Stimulated activated CD4-positive, alpha-beta T cell treated with anti-CD3 and anti-CD28 coated beads, Interleukin-4, amount 100 ng/mL, for 24 hours (primary cell): ENCODE measurements at regions not wholly inside any gene's neighbourhood (a gene's known extent, or its start where the extent isn't known, plus 50 kb on each side); places are given as distances from the start of the nearest gene placed in this dataset.

ENCODE experiments used
- DNase-seq: peaks from one replicate; pipeline ENCODE4 v3.0.0-alpha.2; 2020

DNA sequence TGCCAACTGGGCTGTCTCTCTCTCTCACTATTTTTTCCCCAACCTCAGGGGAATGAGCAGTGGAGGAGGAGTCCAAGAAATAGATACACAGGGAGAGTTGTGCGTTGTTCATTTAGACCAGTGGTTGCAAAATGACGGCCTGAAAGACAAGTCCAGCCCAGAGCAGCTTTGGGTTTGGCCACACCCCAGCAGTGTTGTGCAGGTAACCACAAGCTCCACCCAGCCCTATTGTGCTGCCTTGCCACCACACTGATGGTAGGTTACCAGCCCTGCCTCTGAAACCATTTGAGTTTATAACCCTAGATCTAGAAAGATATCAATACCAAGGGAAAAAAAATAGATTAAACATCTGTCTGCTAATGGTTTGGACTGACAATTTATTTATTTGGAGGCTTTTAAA, 144.3 kb downstream of the CMPK2 start:
- DNase-seq = no peak

DNA sequence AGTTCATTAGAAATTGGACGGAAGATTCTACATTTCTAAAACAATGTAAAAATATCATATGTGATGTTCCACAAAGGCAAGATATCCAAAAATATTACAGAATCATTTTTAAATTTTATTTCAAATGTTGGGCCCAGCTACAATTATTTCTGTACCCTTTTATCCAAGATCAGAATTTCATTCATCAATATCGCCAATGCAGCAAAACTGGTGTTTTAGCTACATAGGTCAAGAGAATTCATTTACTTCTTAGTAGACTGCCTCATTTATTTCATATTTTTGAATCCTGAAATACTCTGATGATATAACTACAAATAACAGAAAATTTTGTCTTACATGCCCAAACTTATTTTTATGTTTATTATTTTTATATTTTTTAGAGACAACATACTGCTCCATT, 143.1 kb downstream of the CMPK2 start:
- no peak for DNase-seq

DNA sequence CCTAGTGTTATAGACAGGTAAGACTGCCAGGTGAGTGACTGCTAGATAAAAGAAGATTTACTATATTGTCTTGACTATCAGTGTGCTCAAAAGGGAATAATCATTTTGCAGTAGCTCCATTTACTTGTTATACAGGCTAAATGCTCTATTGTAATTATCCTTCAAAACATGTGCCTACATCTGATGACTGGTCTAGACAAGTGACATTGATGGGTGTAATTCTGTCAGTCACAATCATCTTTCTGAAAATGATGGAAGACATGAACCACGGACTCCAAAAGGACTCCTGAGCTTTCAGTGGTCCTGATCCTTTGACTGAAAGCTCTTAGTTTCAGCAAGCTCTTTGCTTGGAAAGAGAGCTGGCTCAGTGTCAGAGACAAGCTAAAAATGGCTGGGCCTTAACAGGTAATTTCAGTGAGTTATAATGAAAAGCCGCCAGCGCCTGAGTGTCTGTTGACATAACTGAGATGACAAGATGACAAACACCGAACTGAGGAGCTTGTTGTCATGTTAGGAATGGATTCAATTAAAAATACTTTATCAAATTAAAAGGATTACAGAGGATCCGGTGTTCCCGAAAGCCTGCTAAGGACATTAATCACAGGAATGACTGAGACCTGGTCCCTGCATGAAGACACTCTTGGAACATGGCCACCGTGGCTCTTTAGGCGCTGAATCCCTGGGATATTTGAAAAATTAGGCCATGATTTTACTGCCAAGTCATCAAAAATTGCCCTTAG, 141.7 kb downstream of the CMPK2 start:
- DNase-seq = no peak

DNA sequence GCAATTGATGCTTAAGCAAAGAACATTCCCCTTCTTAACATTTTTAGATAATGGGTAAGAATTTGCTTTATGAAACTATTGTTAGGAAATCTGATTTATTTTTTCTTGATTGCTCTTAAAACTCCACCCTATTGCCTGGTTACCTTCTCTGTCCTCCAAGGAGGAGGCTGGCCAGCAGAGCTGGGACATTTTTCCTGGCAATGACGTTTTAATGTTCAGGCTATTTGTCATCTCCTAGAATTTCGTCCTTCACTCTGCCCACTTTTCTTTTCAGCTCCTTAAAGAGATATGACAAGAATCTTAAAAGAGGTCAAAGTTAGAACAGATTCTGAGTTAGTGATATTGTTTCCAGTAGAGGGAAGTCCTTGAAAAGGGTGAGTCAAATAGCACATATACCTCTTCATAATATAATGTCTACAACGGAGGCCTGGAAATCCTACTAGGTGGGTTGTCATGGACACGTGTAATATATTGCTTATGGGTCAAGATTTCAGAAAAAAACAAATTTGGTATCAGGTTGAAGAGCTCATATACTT, 141.0 kb downstream of the CMPK2 start:
- DNase-seq = no peak

DNA sequence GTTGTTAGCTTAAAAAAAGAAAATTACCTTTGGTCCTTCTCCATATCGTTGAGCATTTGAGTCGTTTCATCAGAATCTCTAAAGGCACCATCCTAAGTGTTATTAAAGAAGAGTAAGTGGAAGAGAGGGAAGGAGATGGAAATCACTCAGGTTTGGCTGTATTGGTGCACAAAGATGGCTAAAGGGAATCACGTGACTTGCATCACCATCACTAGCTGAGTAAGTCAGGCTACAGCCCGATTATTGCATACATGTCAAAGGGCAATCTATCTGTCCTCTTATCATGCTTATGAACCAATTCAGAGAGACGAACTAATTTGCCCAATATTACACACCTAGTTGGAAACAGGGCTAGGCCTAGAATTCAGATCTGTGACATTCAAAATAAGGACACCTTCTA, 137.6 kb downstream of the CMPK2 start:
- DNase-seq = no peak

DNA sequence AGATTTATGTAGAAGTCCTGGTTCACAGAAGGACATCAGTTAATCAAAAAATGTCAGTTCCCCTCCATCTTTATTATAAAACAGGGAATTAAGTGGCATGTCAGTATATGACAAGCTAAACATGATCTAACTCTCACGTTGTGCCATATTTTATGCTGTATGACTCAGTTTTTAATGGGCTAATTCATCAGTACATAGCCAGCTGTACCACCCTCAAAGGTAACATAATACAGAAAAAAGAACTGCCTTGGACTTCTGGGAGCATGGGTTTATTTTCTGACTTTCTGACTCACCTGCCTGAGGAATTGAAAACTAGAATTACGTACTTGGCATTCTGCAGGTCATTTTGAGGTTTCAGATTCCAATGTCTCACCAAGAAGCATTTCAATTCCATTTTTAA, 135.7 kb downstream of the CMPK2 start:
- no peak for DNase-seq

DNA sequence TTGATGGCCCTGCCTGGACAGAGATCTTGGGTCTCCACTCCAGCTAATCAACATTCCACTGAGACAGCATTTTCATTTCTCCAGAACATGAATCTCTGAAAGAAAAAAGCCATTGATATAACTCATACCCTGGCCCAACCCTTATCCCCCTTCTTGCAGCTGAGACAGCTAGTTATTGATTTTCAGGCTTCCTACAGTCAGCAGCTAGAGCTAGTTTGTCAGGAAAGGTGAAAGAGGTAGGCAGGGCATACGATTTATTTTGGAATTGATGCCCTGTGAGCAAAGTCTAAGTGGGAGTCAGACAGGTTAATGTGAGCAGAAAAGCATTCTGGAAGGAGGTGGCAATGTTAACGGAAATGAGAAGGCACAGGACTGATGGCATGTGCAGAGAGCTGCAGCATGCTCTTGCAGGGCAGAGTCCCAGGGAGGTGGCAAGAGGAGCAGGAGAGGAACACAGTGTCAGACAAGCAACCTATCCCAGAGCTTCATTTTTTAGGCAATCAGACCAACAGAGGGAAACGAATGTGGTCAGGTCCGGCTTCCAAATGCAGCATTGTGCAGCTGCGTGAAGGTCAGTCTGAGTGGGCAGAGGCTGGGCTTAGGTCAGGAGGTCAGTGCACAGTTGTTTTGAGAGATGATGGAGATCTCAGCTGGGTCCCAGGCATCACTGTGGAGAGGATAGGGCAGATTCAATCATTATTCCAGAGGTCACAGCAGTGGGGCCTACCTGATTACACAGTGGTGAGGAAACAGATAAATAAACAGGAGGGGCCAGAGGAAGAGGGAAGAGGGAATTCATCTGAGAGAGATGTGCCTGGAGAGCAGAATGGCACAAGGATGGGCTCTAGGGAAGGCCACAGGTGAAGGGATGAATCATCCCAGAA, 134.8 kb downstream of the CMPK2 start:
- DNase-seq = no peak

DNA sequence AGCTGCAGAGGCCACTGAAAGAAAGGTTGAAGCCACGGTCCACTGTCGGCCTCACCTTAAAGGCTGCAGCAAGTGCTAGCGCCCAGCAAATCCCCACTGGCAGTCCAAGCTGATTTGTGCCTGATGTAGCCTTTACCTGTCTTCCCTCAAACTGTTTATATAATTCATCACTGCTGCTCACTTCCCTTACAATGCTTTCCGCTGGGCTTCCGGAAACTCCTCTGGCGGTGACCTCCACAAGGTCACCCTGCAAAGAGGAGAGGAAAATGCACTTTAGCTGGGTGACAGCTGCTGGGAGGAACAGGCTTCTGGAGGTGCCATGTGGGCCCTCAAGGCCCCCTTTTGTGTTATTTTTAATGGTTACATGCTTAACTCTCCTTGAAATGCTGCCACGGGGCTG, 126.2 kb downstream of the CMPK2 start:
- no peak for DNase-seq

DNA sequence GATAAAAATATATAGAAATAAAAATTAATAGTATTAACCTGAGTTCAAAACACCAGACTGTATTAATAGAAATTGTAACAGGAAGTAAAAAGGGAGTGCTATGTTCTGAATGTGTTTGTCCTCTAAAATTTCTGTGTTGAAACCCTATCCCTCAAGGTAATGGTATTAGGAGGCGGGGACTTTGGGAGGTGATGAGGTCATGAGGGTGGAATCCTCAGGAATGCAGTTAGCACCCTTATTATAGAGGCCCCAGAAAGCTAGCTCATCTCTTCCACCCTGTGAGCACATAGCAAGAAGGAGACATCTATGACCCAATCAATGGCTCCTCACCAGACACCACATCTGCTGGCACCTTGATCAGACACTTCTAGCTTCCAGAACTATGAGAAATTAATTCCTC, 124.5 kb downstream of the CMPK2 start:
- DNase-seq = no peak

DNA sequence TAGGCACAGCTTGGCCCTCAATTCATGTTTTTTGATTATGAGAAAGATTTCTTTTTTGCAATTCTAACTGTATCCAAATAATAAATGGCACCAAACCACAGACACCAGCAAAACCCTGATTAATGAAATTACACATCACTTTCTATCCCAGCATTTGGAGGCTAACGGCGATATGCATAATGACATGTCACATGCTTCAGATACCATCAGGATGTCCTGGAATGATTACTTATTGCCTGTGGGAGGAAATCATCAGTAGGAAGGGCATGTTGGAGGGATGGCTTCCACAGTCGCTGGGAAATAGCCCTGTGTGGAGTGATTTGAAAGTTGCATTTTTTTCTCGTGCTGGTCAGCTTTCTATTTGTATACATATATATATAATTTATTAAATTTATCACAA, 121.7 kb downstream of the CMPK2 start:
- DNase-seq = no peak

DNA sequence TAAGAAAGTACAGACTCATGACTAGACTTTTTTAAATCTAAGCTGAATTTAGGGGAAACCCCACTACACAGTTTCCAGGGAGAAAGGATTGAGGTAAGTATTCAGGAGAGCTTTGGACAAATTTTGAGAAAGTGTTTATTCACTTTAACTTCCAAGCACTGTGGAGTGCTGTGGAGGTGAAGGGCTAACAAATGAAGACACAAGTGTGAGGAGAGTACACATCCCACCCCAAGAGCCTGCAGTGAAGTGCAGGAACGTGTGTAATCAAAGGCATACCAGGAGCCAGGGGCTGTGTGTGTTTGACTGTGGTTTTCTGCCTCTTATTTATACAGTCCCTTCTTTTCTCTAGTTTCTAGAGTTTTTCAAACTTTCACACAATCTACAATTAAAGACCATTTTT, 118.3 kb downstream of the CMPK2 start:
- no peak for DNase-seq

DNA sequence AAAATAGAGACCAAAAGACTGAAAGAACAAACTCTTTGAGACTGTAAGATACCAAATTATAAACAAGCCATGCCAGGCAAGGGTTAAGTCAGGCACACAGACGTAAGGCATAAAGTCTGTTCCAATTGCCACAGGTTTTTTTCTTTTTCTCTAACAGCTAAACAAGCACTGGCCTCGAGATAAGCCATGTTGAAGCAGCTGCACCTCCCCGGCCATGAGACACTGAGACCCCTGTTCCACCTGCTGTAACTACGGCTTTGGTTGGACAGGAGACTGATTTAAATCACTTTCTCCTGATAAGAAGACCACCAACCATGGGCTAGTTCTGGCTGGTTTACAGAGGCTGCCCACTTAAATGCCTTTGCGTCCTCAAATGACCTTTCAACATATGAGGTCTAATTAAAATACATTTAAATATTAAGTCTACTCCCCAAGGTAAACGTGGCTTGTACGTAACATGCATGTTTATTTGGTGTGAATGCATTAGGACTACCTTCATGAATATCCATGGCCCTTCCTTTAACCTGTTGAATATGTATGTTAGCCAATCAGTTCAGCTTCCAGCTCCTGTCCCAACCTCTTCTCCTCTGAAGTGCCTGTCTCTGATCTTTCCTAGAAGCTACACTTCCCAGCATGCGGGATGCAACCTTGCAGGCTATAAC, 117.2 kb downstream of the CMPK2 start:
- no peak for DNase-seq

DNA sequence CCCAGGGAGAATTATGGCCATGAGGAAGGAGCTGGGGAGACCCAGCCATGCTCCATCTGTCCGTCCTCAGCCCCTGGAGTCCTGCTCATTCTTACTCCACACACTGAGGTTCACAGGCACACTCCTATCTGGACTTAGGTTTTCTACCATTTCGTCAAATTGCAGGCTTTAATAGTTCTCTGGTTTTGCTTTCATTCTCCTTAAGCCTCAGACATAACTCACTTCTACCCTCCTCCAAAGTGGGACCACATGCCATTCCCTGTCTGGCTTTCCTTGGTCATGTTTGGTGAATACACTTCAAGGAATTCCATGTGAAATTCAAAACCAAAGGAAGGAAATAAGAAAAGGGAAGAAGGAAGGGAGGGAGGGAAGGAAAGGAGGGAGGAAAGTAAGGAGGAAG, 115.7 kb downstream of the CMPK2 start:
- DNase-seq = no peak

DNA sequence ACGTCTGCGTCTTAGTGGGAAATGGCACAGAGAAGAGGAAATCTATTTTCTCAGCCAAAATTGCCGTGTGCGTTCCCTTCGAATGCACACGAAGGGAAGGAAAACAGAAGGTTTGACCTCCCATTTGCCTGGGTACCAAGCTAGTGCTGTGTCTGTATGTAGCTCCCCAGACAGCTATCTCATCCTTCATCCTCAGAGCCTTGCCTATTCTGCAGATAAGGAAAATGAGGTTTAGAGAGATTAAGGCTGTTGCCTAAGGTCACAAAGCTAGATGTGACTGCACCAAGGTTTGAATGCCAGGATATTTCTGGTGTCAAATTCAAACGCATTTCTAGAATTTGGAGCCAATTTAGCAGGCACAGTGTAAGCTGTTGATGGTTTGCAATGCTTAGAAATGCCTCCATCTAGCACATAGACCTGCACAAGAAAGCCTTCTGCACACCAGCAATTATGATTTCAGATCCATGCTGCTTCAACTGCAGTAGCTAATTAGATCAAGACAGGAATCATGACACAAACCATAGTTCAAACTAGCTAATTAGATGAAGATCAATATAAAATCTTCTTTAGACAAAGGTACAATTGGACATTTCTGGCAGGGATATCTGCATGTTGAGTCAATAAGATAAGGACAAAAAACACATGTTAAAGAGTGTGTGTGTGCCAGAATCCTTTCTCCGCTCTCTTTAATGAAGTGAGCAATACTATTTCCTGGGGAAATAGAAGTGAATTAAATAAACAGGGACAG, 115.1 kb downstream of the CMPK2 start:
- DNase-seq = no peak

DNA sequence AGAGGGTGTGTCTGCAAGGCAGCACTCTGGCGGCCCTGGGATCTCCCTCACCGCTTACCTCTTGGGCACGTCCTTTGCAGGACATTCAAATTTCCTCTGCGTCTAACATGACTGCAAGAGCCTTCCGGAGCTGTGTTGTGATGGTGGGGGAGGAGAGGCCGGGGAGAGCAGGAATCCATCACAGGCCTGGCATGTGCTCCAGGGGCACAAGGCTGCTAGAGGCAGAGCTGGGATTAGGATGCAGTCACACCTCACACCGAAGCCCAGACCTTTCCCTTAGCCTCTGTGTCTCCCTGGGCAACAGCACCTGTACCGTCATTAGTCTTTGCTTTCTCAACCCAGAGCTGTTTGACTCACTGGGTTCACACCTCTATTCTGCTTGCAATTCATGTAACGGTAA, 111.3 kb downstream of the CMPK2 start:
- DNase-seq = no peak

DNA sequence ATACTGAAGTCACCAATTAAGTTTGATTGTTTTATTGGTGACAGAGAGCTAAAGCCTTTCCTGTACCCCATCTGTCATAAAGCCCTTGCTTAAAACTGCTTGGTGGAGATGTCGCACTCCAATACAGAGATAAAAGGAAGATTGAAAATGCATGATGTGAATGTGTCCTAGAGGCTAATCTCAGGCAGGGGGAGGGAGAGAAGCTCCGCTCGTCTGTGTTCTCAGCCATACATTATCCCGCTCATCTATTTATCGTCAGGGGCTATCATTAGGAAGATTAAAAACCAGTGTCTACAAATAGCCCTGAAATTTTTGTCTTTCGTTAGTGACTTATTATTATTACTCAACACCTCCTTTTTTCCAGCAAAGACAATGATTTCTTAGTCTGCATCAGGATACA, 110.3 kb downstream of the CMPK2 start:
- DNase-seq = no peak

DNA sequence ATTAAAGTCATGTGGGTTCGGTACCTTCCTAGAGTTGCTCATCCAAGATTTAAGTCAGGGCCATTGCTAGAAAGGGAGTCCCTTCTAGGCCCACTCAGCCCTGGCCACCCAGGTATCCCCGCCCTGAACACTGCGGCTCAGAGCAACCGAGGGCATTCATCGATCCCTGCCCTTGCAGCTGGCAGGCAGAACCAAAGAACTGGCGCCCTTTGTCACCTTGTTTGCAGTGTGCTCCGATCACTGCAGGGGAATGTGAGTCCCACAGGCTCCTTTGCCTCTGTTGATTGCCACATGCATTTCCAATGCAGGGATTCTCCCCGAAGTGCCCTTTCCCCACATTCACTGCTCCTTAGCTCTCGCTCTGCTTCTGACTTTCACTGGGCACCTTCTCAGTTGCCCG, 108.5 kb downstream of the CMPK2 start:
- DNase-seq = no peak

DNA sequence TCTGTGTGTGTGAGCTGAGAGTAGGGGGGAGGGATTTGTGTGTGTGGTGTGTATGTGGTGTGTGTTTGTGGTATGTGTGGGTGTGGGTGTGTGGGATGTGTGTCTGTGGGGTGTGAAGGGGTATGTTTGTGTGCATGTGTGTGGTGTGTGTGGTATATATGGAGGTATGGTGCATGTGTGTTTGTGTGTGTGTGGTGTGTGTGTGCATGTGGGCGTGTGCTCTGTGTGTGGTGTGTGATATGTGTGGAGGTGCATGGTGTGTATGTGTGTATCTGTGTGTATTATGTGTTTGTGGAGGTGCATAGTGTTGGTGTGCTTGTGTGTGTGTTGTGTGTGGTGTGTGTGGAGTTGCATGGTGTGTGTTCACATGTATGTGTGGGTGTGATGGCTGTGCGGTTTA, 106.0 kb downstream of the CMPK2 start:
- DNase-seq = no peak

DNA sequence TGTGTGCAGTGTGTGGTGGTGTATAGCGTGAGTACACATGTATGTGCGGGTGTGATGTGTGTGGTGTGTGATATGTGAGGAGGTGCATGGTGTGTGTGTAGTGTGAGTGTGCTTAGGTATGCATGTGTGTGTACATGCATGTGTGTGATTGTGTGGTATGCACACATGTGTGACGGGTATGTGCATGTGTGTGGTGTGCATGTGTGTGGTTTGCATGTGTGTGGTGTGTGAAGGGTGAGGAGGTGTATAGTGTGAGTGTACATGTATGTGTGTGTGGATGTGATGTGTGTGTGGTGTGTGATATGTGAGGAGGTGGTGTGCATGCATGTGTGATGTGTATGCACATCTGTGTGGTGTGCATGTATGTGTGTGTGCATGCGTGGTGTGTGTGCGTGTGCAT, 105.6 kb downstream of the CMPK2 start:
- DNase-seq = no peak

DNA sequence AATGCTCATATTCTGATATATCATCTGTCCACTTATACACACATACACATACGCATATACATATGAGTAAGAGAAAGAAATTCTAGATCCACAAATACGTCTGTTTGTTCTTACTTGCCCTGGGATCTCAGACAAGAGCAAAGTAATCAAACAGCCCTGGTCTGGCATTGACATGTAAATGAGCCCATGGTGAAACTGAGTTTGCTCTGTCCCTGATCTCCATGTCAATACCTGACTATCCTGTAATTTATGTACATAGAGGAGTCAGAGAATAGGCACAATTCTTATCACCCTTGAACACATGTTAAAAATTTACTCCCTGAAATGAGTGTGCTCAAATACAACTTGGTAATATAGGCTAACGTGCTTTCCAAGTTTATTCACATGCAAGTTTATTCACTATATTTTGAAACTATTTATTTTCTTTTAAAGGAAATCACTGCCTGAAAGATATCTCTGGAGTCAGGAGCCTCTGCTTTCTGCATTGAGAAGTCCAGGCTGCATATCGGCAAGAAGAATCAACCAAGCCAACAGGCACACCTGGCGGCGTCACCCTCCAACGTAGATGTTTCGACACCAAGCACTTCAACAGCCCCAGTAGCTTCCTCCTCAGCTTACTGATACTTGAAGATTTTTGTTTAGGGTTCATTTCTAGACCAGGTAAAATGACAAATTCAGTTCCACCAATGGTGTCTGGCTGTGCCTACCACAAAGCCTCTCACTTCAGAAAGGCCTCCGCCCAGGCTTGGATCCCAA, 100.6 kb downstream of the CMPK2 start:
- no peak for DNase-seq

DNA sequence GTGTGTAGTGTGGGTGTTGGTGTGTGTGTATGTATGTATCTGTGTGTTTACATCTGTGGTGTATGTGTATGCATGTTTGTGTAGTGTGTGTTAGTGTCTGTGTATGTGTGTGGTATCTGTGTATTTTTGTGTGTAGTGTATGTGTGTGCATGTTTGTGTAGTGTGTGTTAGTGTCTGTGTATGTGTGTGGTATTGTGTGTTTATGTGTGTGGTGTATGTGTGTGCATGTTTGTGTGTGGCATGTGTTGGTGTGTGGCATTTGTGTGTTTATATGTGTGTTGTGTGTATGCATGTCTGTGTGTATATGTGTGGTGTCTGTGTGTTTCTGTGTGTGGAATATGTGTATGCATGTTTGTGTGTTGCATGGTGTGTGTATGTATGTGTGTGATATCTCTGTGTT, 96.4 kb downstream of the CMPK2 start:
- no peak for DNase-seq

DNA sequence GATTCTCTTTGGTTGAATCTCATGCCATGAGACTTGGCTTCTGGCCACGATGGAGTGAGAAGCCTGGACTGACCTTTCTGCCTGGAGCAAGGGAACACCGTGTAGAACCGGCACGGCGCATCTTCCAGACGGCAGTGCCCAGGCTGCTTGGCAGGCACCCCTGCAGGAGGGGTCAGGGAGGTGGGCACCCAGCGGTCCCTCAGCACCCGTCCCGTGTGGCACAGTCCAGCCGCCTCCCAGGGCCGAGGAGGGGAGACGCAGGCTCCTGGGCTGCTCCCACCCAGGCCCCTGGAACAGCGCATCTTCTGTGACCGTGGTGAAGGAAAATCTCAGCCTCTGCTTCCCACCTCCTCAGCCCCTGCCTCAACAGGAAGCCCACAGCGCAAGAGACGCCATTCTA, 95.7 kb downstream of the CMPK2 start:
- DNase-seq = no peak
